ENCODE measurements at regions not wholly inside any gene's neighbourhood (a gene's known extent, or its start where the extent isn't known, plus 50 kb on each side); places are given as distances from the start of the nearest gene placed in this dataset.

DNA sequence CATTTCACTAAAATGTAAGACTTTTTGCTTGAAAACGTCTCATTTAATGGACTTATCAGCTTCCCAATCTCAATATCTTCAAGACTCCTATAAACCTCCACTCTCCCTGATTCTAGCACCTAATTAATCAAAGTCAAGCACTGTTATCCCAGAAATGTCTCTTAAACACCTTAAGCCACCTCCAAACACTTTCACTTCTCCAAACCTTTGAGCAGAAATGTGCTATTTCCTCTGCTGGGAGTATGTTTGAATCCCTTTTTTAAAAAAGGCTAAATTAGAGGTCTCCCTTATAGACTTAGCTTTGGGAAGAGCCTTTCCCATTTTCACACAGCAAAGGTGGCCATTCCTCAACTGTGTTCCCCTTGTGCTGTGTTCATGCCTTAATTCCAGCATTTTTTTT lies 146.2 kb upstream of the SYN3 start:
- in situ Hi-C loops (cut with MboI; ENCODE audit: low pct_unique_long_range_greater_than_20kb, low sequenced_read_pairs, unreplicated experiment), result loop anchor here (10.0 kb wide), 1 partner anchor 190 kb away; no protein-coding TSS in a partner anchor
- TF ChIP-seq, protein P1, sequence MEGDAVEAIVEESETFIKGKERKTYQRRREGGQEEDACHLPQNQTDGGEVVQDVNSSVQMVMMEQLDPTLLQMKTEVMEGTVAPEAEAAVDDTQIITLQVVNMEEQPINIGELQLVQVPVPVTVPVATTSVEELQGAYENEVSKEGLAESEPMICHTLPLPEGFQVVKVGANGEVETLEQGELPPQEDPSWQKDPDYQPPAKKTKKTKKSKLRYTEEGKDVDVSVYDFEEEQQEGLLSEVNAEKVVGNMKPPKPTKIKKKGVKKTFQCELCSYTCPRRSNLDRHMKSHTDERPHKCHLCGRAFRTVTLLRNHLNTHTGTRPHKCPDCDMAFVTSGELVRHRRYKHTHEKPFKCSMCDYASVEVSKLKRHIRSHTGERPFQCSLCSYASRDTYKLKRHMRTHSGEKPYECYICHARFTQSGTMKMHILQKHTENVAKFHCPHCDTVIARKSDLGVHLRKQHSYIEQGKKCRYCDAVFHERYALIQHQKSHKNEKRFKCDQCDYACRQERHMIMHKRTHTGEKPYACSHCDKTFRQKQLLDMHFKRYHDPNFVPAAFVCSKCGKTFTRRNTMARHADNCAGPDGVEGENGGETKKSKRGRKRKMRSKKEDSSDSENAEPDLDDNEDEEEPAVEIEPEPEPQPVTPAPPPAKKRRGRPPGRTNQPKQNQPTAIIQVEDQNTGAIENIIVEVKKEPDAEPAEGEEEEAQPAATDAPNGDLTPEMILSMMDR (IDR thresholded peaks at IDR 0.05; ENCODE audit: extremely low read depth, insufficient read depth, missing control alignments), result no peak
- DNase-seq (ENCODE audit: low spot score), result no peak

DNA sequence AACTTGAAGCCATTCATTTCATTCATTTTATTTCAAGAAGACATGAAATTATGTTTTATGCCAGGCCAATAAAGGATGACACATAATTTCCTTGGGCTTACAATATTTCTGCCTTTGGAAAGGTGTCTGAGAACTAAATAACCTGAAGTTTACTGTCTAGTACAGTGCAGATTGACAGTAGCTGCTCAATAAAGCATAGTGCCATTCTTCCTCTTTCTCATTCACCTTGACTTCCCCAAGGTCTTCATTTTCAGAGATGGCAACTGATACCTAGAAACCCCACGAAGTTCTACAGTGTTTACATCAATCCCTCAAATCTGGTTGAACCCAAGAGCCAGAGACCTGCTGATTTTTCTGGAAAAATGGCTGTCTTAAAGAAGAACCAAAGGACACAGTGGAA lies 144.3 kb upstream of the SYN3 start:
- TF ChIP-seq, protein P1 (IDR thresholded peaks at IDR 0.05; ENCODE audit: extremely low read depth, insufficient read depth, missing control alignments), result no peak
- in situ Hi-C loops (cut with MboI; ENCODE audit: low pct_unique_long_range_greater_than_20kb, low sequenced_read_pairs, unreplicated experiment), result loop anchor here (10.0 kb wide), 1 partner anchor 188 kb away; no protein-coding TSS in a partner anchor
- no peak for DNase-seq (ENCODE audit: low spot score)

DNA sequence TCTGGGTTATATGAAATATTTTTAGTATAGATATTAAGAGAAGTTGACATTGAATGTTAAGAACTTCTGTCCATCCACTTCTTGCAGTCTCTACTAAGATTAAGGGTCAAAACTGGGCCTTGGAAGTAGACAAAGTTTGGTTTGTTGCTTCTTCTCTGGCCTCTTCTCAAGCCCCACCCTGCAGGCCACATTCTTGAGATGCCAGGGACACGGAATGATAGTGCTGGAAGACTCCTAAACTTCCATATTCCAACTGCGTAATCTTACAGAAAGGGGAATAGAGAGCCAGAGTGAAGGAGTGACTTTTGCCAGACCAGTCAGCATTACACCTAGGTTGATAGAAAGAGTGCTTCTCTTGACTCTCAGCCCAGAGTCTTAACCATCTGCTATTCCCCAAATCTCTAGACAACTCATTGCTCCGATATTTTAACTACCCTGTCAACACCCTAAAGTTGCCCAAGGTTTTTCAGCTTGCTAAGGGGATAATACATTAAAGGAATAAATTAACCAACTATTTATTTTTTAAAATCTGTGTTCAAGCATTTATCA lies 136.4 kb upstream of the SYN3 start:
- in situ Hi-C loops (cut with MboI; ENCODE audit: low pct_unique_long_range_greater_than_20kb, low sequenced_read_pairs, unreplicated experiment), result no loop called here
- TF ChIP-seq, protein P1 (IDR thresholded peaks at IDR 0.05; ENCODE audit: extremely low read depth, insufficient read depth, missing control alignments), result no peak
- no peak for DNase-seq (ENCODE audit: low spot score)

DNA sequence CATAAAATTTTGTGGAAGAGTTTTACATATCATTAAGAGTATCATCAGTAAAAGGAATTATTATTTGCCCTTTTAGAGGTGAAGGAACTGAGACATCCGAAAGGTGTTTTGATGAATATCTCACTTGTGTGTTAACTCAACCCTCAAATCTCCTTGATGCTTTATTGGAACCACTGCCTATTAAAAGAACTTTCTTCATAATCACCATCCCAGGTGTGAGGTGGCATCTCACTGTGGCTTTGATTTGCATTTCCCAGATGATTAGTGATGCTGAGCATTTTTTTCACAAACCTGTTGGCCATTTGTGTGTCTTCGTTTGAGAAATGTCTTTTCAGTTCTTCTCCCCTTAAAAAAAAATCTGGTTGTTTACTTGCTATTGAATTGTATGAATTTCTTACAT lies 134.0 kb upstream of the SYN3 start:
- no peak for DNase-seq (ENCODE audit: low spot score)
- TF ChIP-seq, protein P1 (IDR thresholded peaks at IDR 0.05; ENCODE audit: extremely low read depth, insufficient read depth, missing control alignments), result no peak
- in situ Hi-C loops (cut with MboI; ENCODE audit: low pct_unique_long_range_greater_than_20kb, low sequenced_read_pairs, unreplicated experiment), result no loop called here

DNA sequence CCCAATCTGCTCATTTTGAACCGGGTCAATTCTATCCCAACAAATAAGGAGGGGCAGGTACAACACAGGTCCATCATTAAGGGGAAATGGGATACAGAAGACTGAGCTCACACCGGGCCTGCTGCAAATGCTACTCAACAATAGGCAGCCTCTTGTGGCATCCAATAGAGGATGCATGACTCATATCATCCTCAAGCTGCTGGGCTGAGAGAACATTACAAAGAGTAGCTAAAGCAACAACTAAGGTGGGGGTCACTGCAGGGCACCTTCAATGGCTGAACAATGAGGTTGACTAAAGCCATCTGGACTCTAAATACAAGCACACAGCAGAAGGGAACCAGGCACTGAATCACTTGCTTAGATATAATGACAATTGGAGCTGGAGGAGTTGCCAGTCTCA lies 130.1 kb upstream of the SYN3 start:
- DNase-seq (ENCODE audit: low spot score), result no peak
- in situ Hi-C loops (cut with MboI; ENCODE audit: low pct_unique_long_range_greater_than_20kb, low sequenced_read_pairs, unreplicated experiment), result loop anchor here (5.0 kb wide), 1 partner anchor 61 kb away; no protein-coding TSS in a partner anchor
- TF ChIP-seq, protein P1 (IDR thresholded peaks at IDR 0.05; ENCODE audit: extremely low read depth, insufficient read depth, missing control alignments), result no peak

DNA sequence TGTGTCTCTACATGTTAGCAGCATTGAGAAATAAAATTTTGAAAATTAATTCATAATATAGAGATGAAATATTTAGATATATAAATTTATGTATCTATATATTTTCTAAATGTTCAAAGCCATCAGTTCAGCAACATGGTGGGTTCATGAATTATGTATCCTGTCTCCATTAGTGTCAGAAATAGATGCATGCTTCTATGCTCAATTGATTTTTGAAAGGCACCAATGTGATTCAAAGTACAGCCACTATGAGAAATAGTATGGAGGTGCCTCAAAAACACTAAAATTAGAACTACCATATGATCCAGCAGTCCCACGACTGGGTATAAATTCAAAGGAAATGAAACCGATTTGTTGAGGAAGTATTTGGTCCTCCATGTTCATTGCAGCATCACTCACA lies 128.6 kb upstream of the SYN3 start:
- TF ChIP-seq, protein P1 (IDR thresholded peaks at IDR 0.05; ENCODE audit: extremely low read depth, insufficient read depth, missing control alignments), result no peak
- DNase-seq (ENCODE audit: low spot score), result no peak
- in situ Hi-C loops (cut with MboI; ENCODE audit: low pct_unique_long_range_greater_than_20kb, low sequenced_read_pairs, unreplicated experiment), result loop anchor here (5.0 kb wide), 1 partner anchor 60 kb away; no protein-coding TSS in a partner anchor

Measured in GM13977 (cell line).